ENCODE measurements at regions not wholly inside any gene's neighbourhood (a gene's known extent, or its start where the extent isn't known, plus 50 kb on each side); places are given as distances from the start of the nearest gene placed in this dataset.

GRCh38 chr15:98127586-98127985 is 167.1 kb downstream of the ARRDC4 start:
- no peak for TF ChIP-seq ELF1 (IDR thresholded peaks at IDR 0.05; ENCODE audit: borderline replicate concordance, low read depth)
- no peak for TF ChIP-seq CTCF (IDR thresholded peaks at IDR 0.05 in 2 of 3, conservative IDR thresholded peaks at IDR 0.05 in 1 of 3; ENCODE audit: borderline replicate concordance in 1 of 3, insufficient read depth in 1 of 3, low read depth in 2 of 3, low read length in 2 of 3)
- TF ChIP-seq POLR2A (IDR thresholded peaks at IDR 0.05; ENCODE audit: borderline replicate concordance, extremely low read depth, insufficient read depth, insufficient read length) = no peak
- TF ChIP-seq SIN3A (IDR thresholded peaks at IDR 0.05; ENCODE audit: low read depth) = no peak
- no peak for TF ChIP-seq EZH2 (IDR thresholded peaks at IDR 0.05)
- no peak for TF ChIP-seq POLR2AphosphoS5 (IDR thresholded peaks at IDR 0.05; ENCODE audit: low read depth, low read length)
- no peak for TF ChIP-seq MAX (IDR thresholded peaks at IDR 0.05)
- TF ChIP-seq ATF3 (IDR thresholded peaks at IDR 0.05) = no peak
- TF ChIP-seq RAD21 (IDR thresholded peaks at IDR 0.05; ENCODE audit: low read depth) = no peak
- TF ChIP-seq REST (IDR thresholded peaks at IDR 0.05; ENCODE audit: low read depth) = no peak
- TF ChIP-seq EGR1 (IDR thresholded peaks at IDR 0.05; ENCODE audit: low read depth) = no peak
- no peak for TF ChIP-seq ZBTB33 (IDR thresholded peaks at IDR 0.05; ENCODE audit: extremely low read depth, insufficient replicate concordance, low read length)
